ENCODE measurements at regions not wholly inside any gene's neighbourhood (a gene's known extent, or its start where the extent isn't known, plus 50 kb on each side); places are given as distances from the start of the nearest gene placed in this dataset.
"Not testable (repeated sequence)": the region's sequence is repeated elsewhere in the genome, so short reads cannot be mapped to it uniquely, and the experiment has no call there.

- H3K9me3 Mint-ChIP-seq; H3K36me3 Mint-ChIP-seq; ATAC-seq (ENCODE audit: low read depth); H3K27me3 Mint-ChIP-seq; POLR2A ChIA-PET; H3K27ac Mint-ChIP-seq; DNase-seq; H3K4me1 Mint-ChIP-seq; H3K4me3 Mint-ChIP-seq: not testable (repeated sequence)
Observed at GRCh38 chr16:88224131-88224898, 158.4 kb upstream of the ZNF469 start.

DNA sequence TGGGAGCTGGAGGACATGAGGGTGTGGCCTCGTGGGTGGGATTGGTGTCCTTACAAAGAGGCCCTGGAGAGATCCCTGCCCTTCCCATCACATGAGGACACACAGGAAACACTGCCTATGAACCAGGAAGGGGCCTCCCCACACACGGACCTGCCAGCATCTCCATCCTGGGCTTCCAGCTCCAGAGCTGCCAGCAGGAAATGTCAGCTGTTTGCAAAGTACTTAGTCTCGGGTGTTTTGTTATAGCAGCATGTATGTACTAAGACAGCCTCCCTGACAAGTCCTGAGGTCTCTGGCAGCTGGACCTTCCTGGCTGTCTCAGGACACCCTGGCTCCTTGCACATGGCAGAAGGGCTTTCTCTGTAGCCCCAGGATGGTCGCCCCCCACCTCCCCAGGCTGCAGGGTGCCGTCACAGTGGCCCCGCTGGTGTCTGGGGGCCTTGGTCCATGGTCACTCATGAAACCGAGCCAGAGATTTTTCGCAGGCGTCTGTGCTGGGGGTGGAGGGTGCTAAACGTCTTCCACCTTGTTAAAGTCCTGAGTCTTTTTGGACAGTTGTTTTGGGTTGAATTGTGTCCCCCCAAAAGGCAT, 157.0 kb upstream of the ZNF469 start:
- H3K4me1 Mint-ChIP-seq; ATAC-seq (ENCODE audit: low read depth); DNase-seq; H3K4me3 Mint-ChIP-seq; H3K9me3 Mint-ChIP-seq; H3K27me3 Mint-ChIP-seq; POLR2A ChIA-PET; H3K36me3 Mint-ChIP-seq; H3K27ac Mint-ChIP-seq: not testable (repeated sequence)

GRCh38 chr16:88226302-88226701, 156.5 kb upstream of the ZNF469 start:
- H3K36me3 Mint-ChIP-seq; ATAC-seq (ENCODE audit: low read depth): not testable (repeated sequence)

DNA sequence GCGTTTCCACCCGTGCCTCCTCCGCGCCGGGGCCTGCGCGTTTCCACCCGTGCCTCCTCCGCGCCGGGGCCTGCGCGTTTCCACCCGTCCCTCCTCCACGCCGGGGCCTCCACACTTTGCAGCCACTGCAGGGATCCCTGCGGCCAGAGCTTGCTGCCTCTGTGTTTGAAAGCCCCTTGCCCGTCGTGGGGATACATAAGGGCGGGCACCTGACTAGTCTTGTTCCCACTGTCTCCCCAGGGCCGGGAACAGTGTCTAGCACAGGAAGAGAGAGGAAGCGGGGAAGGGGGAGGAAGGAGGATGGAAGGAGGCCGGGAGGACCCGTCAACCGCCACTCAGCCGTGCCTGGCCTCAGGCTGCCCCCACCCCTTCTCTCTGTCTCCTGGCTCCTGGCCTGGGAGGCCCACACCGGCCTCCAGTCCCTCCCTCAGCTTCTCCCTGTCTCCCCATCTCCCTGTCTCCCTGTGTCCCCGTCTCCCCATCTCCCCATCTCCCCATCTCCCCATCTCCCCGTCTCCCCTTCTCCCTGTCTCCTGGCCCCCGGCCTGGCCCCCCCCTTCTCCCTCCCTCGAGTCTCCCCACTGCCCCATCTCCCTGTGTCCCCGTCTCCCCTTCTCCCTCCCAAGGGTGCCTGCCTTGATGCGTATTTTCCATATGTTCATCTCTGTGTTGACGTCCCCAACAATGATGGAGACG, 155.6 kb upstream of the ZNF469 start:
- H3K4me1 Mint-ChIP-seq; H3K27ac Mint-ChIP-seq; H3K4me3 Mint-ChIP-seq; H3K36me3 Mint-ChIP-seq; DNase-seq; H3K27me3 Mint-ChIP-seq; H3K9me3 Mint-ChIP-seq; POLR2A ChIA-PET; ATAC-seq (ENCODE audit: low read depth): not testable (repeated sequence)

More at GRCh38 chr16:88226302-88226701, 156.5 kb upstream of the ZNF469 start:
- H3K27me3 Mint-ChIP-seq, H3K27ac Mint-ChIP-seq, H3K9me3 Mint-ChIP-seq, H3K4me1 Mint-ChIP-seq, POLR2A ChIA-PET, H3K4me3 Mint-ChIP-seq, DNase-seq: not testable (repeated sequence)

DNA sequence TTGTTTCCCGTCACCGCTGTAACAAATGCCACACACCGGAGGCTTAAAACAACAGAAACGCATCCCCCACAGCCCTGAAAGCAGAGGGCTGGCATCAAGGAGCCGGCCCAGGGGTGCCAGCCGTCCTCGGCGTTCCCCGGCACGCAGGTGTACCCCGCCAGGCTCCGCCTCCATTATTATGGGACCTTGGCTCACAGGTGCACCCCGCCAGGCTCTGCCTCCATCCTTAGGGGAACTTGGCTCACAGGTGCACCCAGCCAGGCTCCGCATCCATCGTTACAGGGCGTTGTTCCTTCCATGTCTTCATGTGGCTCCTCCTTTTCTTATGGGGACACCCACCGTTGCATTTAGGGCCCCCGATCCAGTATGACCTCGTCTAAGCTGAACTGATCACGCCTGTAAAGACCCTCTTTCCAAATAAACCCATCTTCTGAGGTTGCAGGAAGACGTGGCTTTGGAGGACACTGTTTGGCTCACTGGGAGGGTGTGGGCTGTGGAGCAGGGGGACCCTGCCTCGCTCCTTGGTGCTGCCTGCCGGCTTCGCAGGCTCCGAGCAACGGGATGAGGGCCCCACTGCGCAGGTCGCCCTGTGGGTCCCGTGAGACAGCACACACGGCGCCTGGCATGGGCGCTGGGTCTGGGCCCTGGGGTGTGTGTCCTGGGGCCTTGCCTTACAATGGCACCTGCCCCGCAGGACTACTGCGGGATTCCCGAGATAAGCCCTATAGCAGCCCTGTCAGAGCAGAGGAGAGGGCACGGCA, 154.9 kb upstream of the ZNF469 start:
- DNase-seq; H3K4me3 Mint-ChIP-seq; H3K4me1 Mint-ChIP-seq; H3K27me3 Mint-ChIP-seq; ATAC-seq (ENCODE audit: low read depth); H3K9me3 Mint-ChIP-seq; POLR2A ChIA-PET; H3K27ac Mint-ChIP-seq; H3K36me3 Mint-ChIP-seq: not testable (repeated sequence)

DNA sequence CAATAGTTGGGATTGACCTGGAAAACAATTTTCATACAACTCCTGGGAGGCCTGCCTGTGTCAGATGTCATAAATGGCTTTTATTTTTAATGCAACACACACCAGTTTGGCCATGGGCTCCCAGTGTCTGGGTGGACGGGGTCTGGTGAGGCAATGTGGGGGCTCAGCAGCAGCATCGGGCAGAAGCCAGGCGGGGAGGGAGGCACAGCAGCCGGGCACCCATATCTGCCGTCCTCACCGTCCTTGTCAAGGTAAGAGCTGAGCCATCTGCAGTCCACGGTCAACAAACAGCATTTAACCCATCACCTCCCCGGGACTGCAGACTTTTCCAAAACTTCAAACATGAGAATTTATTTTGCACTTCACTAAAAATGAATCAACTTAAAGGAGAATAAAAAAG, 154.0 kb upstream of the ZNF469 start:
- DNase-seq; POLR2A ChIA-PET; H3K27me3 Mint-ChIP-seq; H3K4me3 Mint-ChIP-seq; H3K9me3 Mint-ChIP-seq; H3K27ac Mint-ChIP-seq; ATAC-seq (ENCODE audit: low read depth); H3K36me3 Mint-ChIP-seq; H3K4me1 Mint-ChIP-seq: not testable (repeated sequence)

GRCh38 chr16:88229710-88230109, 153.0 kb upstream of the ZNF469 start:
- DNase-seq; H3K27me3 Mint-ChIP-seq; POLR2A ChIA-PET; H3K36me3 Mint-ChIP-seq; H3K9me3 Mint-ChIP-seq; H3K4me3 Mint-ChIP-seq; H3K27ac Mint-ChIP-seq; ATAC-seq (ENCODE audit: low read depth); H3K4me1 Mint-ChIP-seq: not testable (repeated sequence)

- H3K4me1 Mint-ChIP-seq; H3K36me3 Mint-ChIP-seq; DNase-seq; ATAC-seq (ENCODE audit: low read depth); H3K27me3 Mint-ChIP-seq; H3K9me3 Mint-ChIP-seq; POLR2A ChIA-PET; H3K27ac Mint-ChIP-seq; H3K4me3 Mint-ChIP-seq: not testable (repeated sequence)
Observed at GRCh38 chr16:88230276-88230966, 152.3 kb upstream of the ZNF469 start.

DNA sequence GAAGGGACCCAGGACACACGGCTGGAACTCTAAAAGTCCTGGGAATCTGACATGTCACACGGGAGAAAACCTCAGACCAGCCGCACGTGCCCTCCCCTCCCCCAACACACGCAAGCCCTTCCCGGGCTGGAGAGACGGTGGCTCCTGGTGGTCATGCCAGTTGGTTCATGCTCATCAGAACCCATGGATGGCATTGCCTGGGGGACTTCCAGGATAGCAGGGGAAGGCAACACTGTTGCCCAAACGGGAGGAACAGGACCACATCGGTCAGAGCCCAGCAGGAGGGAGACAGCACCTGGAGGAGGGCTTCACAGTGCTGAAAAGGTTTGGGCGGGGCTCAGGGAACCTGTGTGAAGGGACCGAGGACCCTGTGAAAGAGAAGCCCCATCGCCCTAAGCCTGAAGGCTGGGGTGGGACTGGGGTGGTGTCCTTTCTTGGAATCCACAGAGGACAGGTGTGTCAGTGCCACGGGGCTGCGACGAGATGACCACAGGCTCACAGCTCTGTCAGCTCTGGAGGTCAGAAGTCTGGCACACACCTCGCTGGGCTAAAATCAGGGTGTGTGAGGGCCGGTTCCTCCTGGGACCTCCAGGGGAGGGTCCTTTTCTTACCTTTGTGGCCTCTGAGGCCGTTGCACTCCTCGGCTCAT, 151.7 kb upstream of the ZNF469 start:
- DNase-seq; ATAC-seq (ENCODE audit: low read depth); H3K4me1 Mint-ChIP-seq; H3K27me3 Mint-ChIP-seq; H3K4me3 Mint-ChIP-seq; H3K27ac Mint-ChIP-seq; H3K36me3 Mint-ChIP-seq; POLR2A ChIA-PET; H3K9me3 Mint-ChIP-seq: not testable (repeated sequence)

DNA sequence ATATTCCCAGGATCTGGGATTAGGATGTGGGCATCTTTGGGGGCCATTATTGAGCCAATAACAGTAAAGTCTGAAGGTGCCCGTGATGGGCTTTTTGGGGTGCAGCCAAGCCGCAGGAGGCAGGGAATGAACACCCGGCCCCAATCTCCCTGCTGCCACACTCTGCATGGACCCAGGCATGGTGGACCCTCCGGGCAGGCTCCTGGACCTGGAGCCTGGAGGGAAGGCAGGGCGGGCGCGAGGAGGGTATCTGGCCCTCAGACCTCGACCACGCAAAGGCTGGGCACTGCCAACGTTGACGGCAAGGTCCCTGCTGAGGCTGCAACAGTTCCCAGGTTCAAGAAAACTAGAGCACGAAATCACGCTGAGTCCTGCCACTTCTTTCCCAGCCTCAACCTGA, 150.9 kb upstream of the ZNF469 start:
- H3K27ac Mint-ChIP-seq; H3K4me3 Mint-ChIP-seq; H3K36me3 Mint-ChIP-seq; H3K9me3 Mint-ChIP-seq; H3K27me3 Mint-ChIP-seq; DNase-seq; ATAC-seq (ENCODE audit: low read depth); POLR2A ChIA-PET; H3K4me1 Mint-ChIP-seq: not testable (repeated sequence)

- H3K9me3 Mint-ChIP-seq; H3K4me1 Mint-ChIP-seq; H3K4me3 Mint-ChIP-seq; POLR2A ChIA-PET; H3K36me3 Mint-ChIP-seq; H3K27ac Mint-ChIP-seq; DNase-seq; ATAC-seq (ENCODE audit: low read depth); H3K27me3 Mint-ChIP-seq: not testable (repeated sequence)
Observed at GRCh38 chr16:88232401-88233258, 150.1 kb upstream of the ZNF469 start.

All from activated naive CD8-positive, alpha-beta T cell treated with anti-CD3 and anti-CD28 coated beads, Interleukin-2, amount 10 ng/mL, durations not matched to agents 7 days and 5 days (primary cell).